Upper lobe of left lung (tissue), 4 donors: ENCODE measurements at regions not wholly inside any gene's neighbourhood (a gene's known extent, or its start where the extent isn't known, plus 50 kb on each side); places are given as distances from the start of the nearest gene placed in this dataset.

Experiments
- EP300 ChIP-seq, 4 donors: sonication (generic); formaldehyde crosslinking; IDR thresholded peaks; one replicate each; pipeline ENCODE4 v1.5.1; 2017; ENCODE audit warnings: antibody characterized with exemption in 4 of 4, control low read depth in 2 of 4
- POLR2A ChIP-seq, 4 donors: fragments of 450-650 bp; IDR thresholded peaks; one replicate each; pipeline ENCODE4 v1.5.1; 2016 to 2017; ENCODE audit warnings: antibody characterized with exemption in 4 of 4, mild to moderate bottlenecking in 2 of 4
- POLR2AphosphoS5 ChIP-seq, 2 donors: sonication (generic); formaldehyde crosslinking; IDR thresholded peaks; one replicate each; pipeline ENCODE4 v1.5.1; 2017; ENCODE audit warnings: antibody characterized with exemption in 2 of 2
- TF ChIP-seq, protein P1 (sequence below), 6 experiments: fragments of 450-650 bp in 4 of 6; fragments of 200-600 bp in 2 of 6; sonication (generic) in 2 of 6; IDR thresholded peaks; one replicate each; pipeline ENCODE4 v1.5.1; 2016 to 2019; ENCODE audit warnings: antibody characterized with exemption in 6 of 6

DNA sequence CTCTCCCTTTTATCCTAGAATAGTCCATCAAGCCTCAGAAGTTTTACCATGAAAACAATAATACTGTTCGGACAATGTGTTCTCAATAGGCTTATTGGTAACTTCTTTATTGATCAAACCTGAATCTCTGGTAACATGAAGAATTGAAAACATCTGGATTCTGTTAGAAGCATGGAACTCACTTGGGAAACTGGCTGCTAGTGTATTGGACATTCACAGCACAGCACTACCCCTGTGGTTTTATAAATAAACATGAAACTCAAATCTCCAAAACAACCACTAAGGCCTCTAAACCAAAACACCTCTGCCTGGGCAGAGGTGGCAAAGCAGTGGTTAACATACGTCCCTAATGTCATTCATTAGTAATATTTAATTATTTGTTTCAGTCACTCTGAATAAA is 157.6 kb upstream of the KCNQ5 start:
- TF ChIP-seq POLR2AphosphoS5 (IDR thresholded peaks at IDR 0.05), result no peak
- TF ChIP-seq, protein P1, sequence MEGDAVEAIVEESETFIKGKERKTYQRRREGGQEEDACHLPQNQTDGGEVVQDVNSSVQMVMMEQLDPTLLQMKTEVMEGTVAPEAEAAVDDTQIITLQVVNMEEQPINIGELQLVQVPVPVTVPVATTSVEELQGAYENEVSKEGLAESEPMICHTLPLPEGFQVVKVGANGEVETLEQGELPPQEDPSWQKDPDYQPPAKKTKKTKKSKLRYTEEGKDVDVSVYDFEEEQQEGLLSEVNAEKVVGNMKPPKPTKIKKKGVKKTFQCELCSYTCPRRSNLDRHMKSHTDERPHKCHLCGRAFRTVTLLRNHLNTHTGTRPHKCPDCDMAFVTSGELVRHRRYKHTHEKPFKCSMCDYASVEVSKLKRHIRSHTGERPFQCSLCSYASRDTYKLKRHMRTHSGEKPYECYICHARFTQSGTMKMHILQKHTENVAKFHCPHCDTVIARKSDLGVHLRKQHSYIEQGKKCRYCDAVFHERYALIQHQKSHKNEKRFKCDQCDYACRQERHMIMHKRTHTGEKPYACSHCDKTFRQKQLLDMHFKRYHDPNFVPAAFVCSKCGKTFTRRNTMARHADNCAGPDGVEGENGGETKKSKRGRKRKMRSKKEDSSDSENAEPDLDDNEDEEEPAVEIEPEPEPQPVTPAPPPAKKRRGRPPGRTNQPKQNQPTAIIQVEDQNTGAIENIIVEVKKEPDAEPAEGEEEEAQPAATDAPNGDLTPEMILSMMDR (IDR thresholded peaks at IDR 0.05), result no peak
- TF ChIP-seq EP300 (IDR thresholded peaks at IDR 0.05), result no peak
- no peak for TF ChIP-seq POLR2A (IDR thresholded peaks at IDR 0.05)
